ENCODE measurements at regions not wholly inside any gene's neighbourhood (a gene's known extent, or its start where the extent isn't known, plus 50 kb on each side); places are given as distances from the start of the nearest gene placed in this dataset.

- H3K4me3 ChIP-seq (ENCODE audit: low read length): no peak overlapping the region
- H3K27me3 ChIP-seq (replicated peaks; ENCODE audit: insufficient read depth, low read length): no peaks in the 10 kb centered on the region
- no peaks in the 10 kb centered on the region for H3K36me3 ChIP-seq (replicated peaks; ENCODE audit: insufficient read depth, low read length)
- DNase-seq: no peak
- no peak overlapping the region for H3K4me2 ChIP-seq (ENCODE audit: low read depth, low read length)
- no peaks in the 10 kb centered on the region for H4K20me1 ChIP-seq (ENCODE audit: insufficient read depth, low read length)
- no peaks in the 10 kb centered on the region for H3K79me2 ChIP-seq (ENCODE audit: low read length)
- no peaks in the 10 kb centered on the region for H3F3A ChIP-seq (ENCODE audit: insufficient read depth, low read length)
- no peaks in the 10 kb centered on the region for H3K4me1 ChIP-seq (ENCODE audit: low read length)
- no peaks in the 10 kb centered on the region for H3K9me3 ChIP-seq (replicated peaks; ENCODE audit: insufficient read depth, low read length)
- H3K27ac ChIP-seq (ENCODE audit: low read length): no peak overlapping the region
- no peak overlapping the region for H2AFZ ChIP-seq (ENCODE audit: low read length)
- H3K9ac ChIP-seq (ENCODE audit: low read length): no peak overlapping the region
- no peaks in the 10 kb centered on the region for H3K9me2 ChIP-seq (replicated peaks; ENCODE audit: insufficient read depth, low read length)
- TF ChIP-seq, protein P1, sequence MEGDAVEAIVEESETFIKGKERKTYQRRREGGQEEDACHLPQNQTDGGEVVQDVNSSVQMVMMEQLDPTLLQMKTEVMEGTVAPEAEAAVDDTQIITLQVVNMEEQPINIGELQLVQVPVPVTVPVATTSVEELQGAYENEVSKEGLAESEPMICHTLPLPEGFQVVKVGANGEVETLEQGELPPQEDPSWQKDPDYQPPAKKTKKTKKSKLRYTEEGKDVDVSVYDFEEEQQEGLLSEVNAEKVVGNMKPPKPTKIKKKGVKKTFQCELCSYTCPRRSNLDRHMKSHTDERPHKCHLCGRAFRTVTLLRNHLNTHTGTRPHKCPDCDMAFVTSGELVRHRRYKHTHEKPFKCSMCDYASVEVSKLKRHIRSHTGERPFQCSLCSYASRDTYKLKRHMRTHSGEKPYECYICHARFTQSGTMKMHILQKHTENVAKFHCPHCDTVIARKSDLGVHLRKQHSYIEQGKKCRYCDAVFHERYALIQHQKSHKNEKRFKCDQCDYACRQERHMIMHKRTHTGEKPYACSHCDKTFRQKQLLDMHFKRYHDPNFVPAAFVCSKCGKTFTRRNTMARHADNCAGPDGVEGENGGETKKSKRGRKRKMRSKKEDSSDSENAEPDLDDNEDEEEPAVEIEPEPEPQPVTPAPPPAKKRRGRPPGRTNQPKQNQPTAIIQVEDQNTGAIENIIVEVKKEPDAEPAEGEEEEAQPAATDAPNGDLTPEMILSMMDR (IDR thresholded peaks at IDR 0.05; ENCODE audit: low read length): no peak
- TF ChIP-seq EZH2phosphoT487 (IDR thresholded peaks at IDR 0.05; ENCODE audit: low read length) (no peak), EZH2 (optimal IDR thresholded peaks at IDR 0.05; ENCODE audit: low read depth, low read length) (no peak)
These were observed 180.2 kb downstream of the EPM2A start for GRCh38 chr6:145555084-145555483.

- Histone ChIP-seq H3K36me3 (replicated peaks; ENCODE audit: insufficient read depth, low read length) (no peaks in the 10 kb centered on the region), H3K27me3 (replicated peaks; ENCODE audit: insufficient read depth, low read length) (no peaks in the 10 kb centered on the region), H3K9me3 (replicated peaks; ENCODE audit: insufficient read depth, low read length) (no peaks in the 10 kb centered on the region), H3K4me1 (ENCODE audit: low read length) (no peaks in the 10 kb centered on the region), H3K9me2 (replicated peaks; ENCODE audit: insufficient read depth, low read length) (no peaks in the 10 kb centered on the region), H3F3A (ENCODE audit: insufficient read depth, low read length) (no peaks in the 10 kb centered on the region), H3K4me3 (ENCODE audit: low read length) (no peak overlapping the region), H3K4me2 (ENCODE audit: low read depth, low read length) (no peak overlapping the region), H3K27ac (ENCODE audit: low read length) (no peak overlapping the region), H3K79me2 (ENCODE audit: low read length) (no peaks in the 10 kb centered on the region), H2AFZ (ENCODE audit: low read length) (no peak overlapping the region), H3K9ac (ENCODE audit: low read length) (no peak overlapping the region), H4K20me1 (ENCODE audit: insufficient read depth, low read length) (no peaks in the 10 kb centered on the region)
- no peak for DNase-seq
- TF ChIP-seq EZH2phosphoT487 (IDR thresholded peaks at IDR 0.05; ENCODE audit: low read length): no peak
- TF ChIP-seq EZH2 (optimal IDR thresholded peaks at IDR 0.05; ENCODE audit: low read depth, low read length): no peak
- TF ChIP-seq, protein P1 (IDR thresholded peaks at IDR 0.05; ENCODE audit: low read length): no peak
These were observed 177.8 kb downstream of the EPM2A start for GRCh38 chr6:145557474-145557873.

- no peak for DNase-seq
- no peak overlapping the region for H3K9ac ChIP-seq (ENCODE audit: low read length)
- no peaks in the 10 kb centered on the region for H3F3A ChIP-seq (ENCODE audit: insufficient read depth, low read length)
- no peaks in the 10 kb centered on the region for H3K4me1 ChIP-seq (ENCODE audit: low read length)
- H3K4me3 ChIP-seq (ENCODE audit: low read length): no peak overlapping the region
- no peaks in the 10 kb centered on the region for H3K36me3 ChIP-seq (replicated peaks; ENCODE audit: insufficient read depth, low read length)
- no peaks in the 10 kb centered on the region for H3K79me2 ChIP-seq (ENCODE audit: low read length)
- no peaks in the 10 kb centered on the region for H3K27me3 ChIP-seq (replicated peaks; ENCODE audit: insufficient read depth, low read length)
- no peaks in the 10 kb centered on the region for H3K9me2 ChIP-seq (replicated peaks; ENCODE audit: insufficient read depth, low read length)
- H3K9me3 ChIP-seq (replicated peaks; ENCODE audit: insufficient read depth, low read length): no peaks in the 10 kb centered on the region
- H2AFZ ChIP-seq (ENCODE audit: low read length): no peak overlapping the region
- no peaks in the 10 kb centered on the region for H4K20me1 ChIP-seq (ENCODE audit: insufficient read depth, low read length)
- H3K27ac ChIP-seq (ENCODE audit: low read length): no peak overlapping the region
- H3K4me2 ChIP-seq (ENCODE audit: low read depth, low read length): no peak overlapping the region
- TF ChIP-seq EZH2 (optimal IDR thresholded peaks at IDR 0.05; ENCODE audit: low read depth, low read length) (no peak), EZH2phosphoT487 (IDR thresholded peaks at IDR 0.05; ENCODE audit: low read length) (no peak)
- TF ChIP-seq, protein P1 (IDR thresholded peaks at IDR 0.05; ENCODE audit: low read length): no peak
These were observed 175.5 kb downstream of the EPM2A start for GRCh38 chr6:145559836-145560235.
